ENCODE measurements at regions not wholly inside any gene's neighbourhood (a gene's known extent, or its start where the extent isn't known, plus 50 kb on each side); places are given as distances from the start of the nearest gene placed in this dataset.

DNA sequence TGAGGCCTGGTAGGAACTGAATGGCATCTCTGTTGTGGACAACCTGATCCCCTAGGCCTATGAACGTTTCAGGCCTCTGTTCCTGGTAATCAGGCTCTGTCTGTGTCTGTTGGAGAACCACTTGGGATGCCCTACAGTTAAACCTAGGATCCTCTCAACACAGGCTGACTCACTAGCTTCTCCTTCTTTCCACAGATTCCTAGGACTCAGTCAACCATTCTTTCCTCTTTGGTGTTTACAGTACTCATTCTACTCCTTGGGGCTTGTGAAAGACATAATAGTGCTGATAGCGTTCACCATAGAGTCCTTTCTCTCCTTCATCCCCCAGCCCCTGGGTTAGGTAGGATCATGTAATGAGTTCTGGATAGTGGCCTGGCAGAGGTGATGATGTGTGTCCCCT, 544.3 kb downstream of the METTL4 start:
- DNase-seq, result no peak
- Histone ChIP-seq H3K36me3 (ENCODE audit: control insufficient read depth, insufficient read depth, low read length) (no peaks in the 10 kb centered on the region), H3K4me3 (ENCODE audit: low read depth, low read length) (no peak overlapping the region), H3K4me1 (no peaks in the 10 kb centered on the region), H3K9me3 (no peaks in the 10 kb centered on the region), H3K27me3 (replicated peaks; ENCODE audit: control insufficient read depth, insufficient read depth, low read length) (no peaks in the 10 kb centered on the region)
- Mint-ChIP-seq H3K27ac (ENCODE audit: unreplicated experiment) (no peak overlapping the region), H3K36me3 (ENCODE audit: insufficient read depth, unreplicated experiment) (no peaks in the 10 kb centered on the region), H3K27me3 (ENCODE audit: insufficient read depth, unreplicated experiment) (no peaks in the 10 kb centered on the region), H3K9me3 (ENCODE audit: unreplicated experiment) (no peaks in the 10 kb centered on the region), H3K4me3 (ENCODE audit: unreplicated experiment) (no peak overlapping the region), H3K4me1 (ENCODE audit: low read depth, unreplicated experiment) (no peaks in the 10 kb centered on the region)
- CTCF ChIA-PET, result no interaction called here
- no TSS peak for BruUV-seq (replicated peaks)
- TF ChIP-seq, protein P1, sequence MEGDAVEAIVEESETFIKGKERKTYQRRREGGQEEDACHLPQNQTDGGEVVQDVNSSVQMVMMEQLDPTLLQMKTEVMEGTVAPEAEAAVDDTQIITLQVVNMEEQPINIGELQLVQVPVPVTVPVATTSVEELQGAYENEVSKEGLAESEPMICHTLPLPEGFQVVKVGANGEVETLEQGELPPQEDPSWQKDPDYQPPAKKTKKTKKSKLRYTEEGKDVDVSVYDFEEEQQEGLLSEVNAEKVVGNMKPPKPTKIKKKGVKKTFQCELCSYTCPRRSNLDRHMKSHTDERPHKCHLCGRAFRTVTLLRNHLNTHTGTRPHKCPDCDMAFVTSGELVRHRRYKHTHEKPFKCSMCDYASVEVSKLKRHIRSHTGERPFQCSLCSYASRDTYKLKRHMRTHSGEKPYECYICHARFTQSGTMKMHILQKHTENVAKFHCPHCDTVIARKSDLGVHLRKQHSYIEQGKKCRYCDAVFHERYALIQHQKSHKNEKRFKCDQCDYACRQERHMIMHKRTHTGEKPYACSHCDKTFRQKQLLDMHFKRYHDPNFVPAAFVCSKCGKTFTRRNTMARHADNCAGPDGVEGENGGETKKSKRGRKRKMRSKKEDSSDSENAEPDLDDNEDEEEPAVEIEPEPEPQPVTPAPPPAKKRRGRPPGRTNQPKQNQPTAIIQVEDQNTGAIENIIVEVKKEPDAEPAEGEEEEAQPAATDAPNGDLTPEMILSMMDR (IDR thresholded peaks at IDR 0.05; ENCODE audit: insufficient read depth in 1 of 2, low read depth in 1 of 2, low read length in 1 of 2, severe bottlenecking in 1 of 2, unreplicated experiment in 1 of 2), result no peak
- intact Hi-C loops (cut with micrococcal nuclease; ENCODE audit: unreplicated experiment), result no loop called here
- POLR2A ChIA-PET, result no interaction called here

DNA sequence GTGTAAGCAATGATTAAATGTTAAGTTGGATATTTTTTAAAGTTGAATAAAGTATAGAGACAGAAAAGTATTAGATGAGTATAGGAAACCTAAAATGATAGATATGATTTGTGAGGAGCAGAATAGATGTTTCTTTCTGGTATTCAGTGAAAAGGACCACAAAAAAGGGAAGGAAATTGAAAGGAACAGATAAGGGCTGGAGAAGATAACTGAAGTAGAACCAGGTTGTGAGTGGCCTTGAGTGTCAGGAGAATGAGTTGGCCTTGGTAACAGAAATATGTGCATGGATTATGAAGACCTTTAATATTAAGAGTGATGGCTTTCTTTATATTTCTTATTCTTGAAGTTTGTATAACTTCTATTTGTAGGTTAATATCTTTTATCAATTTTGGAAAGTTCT, 543.5 kb downstream of the METTL4 start:
- no peaks in the 10 kb centered on the region for H3K36me3 Mint-ChIP-seq (ENCODE audit: insufficient read depth, unreplicated experiment)
- H3K9me3 Mint-ChIP-seq (ENCODE audit: unreplicated experiment), result no peaks in the 10 kb centered on the region
- intact Hi-C loops (cut with micrococcal nuclease; ENCODE audit: unreplicated experiment), result no loop called here
- Histone ChIP-seq H3K9me3 (no peaks in the 10 kb centered on the region), H3K4me3 (ENCODE audit: low read depth, low read length) (no peak overlapping the region), H3K4me1 (no peaks in the 10 kb centered on the region), H3K27me3 (replicated peaks; ENCODE audit: control insufficient read depth, insufficient read depth, low read length) (no peaks in the 10 kb centered on the region), H3K36me3 (ENCODE audit: control insufficient read depth, insufficient read depth, low read length) (no peaks in the 10 kb centered on the region)
- no TSS peak for BruUV-seq (replicated peaks)
- H3K4me1 Mint-ChIP-seq (ENCODE audit: low read depth, unreplicated experiment), result no peaks in the 10 kb centered on the region
- H3K27ac Mint-ChIP-seq (ENCODE audit: unreplicated experiment), result no peak overlapping the region
- H3K27me3 Mint-ChIP-seq (ENCODE audit: insufficient read depth, unreplicated experiment), result no peaks in the 10 kb centered on the region
- no peak overlapping the region for H3K4me3 Mint-ChIP-seq (ENCODE audit: unreplicated experiment)
- ChIA-PET CTCF (no interaction called here), POLR2A (no interaction called here)
- TF ChIP-seq, protein P1 (IDR thresholded peaks at IDR 0.05; ENCODE audit: insufficient read depth in 1 of 2, low read depth in 1 of 2, low read length in 1 of 2, severe bottlenecking in 1 of 2, unreplicated experiment in 1 of 2), result no peak
- DNase-seq, result no peak

DNA sequence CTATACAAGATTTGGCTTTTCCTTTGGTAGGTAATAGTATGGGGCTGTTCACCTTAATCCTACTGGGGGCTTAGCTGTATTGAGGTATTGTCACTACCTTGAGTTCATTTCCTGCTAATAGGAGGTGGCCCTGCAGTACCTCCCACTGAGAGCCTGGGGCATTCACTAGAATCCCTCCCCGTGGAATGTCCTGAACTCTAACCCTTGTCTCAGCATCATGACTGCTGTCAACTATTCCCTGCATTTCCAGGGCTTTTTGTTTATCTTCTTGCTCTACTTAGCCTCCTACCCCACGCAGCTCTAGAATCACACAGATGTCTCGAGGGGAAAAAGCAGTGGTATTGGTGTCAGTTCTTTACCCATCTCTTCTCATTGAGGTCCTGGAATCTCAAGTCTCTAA, 542.3 kb downstream of the METTL4 start:
- no peaks in the 10 kb centered on the region for H3K9me3 ChIP-seq
- no peaks in the 10 kb centered on the region for H3K4me1 ChIP-seq
- no peak overlapping the region for H3K27ac Mint-ChIP-seq (ENCODE audit: unreplicated experiment)
- H3K4me3 ChIP-seq (ENCODE audit: low read depth, low read length), result no peak overlapping the region
- H3K36me3 Mint-ChIP-seq (ENCODE audit: insufficient read depth, unreplicated experiment), result no peaks in the 10 kb centered on the region
- TF ChIP-seq, protein P1 (IDR thresholded peaks at IDR 0.05; ENCODE audit: insufficient read depth in 1 of 2, low read depth in 1 of 2, low read length in 1 of 2, severe bottlenecking in 1 of 2, unreplicated experiment in 1 of 2), result no peak
- BruUV-seq (replicated peaks), result no TSS peak
- intact Hi-C loops (cut with micrococcal nuclease; ENCODE audit: unreplicated experiment), result no loop called here
- H3K27me3 Mint-ChIP-seq (ENCODE audit: insufficient read depth, unreplicated experiment), result no peaks in the 10 kb centered on the region
- H3K27me3 ChIP-seq (replicated peaks; ENCODE audit: control insufficient read depth, insufficient read depth, low read length), result no peaks in the 10 kb centered on the region
- POLR2A ChIA-PET, result no interaction called here
- H3K36me3 ChIP-seq (ENCODE audit: control insufficient read depth, insufficient read depth, low read length), result no peaks in the 10 kb centered on the region
- H3K9me3 Mint-ChIP-seq (ENCODE audit: unreplicated experiment), result no peaks in the 10 kb centered on the region
- H3K4me1 Mint-ChIP-seq (ENCODE audit: low read depth, unreplicated experiment), result no peaks in the 10 kb centered on the region
- CTCF ChIA-PET, result no interaction called here
- no peak overlapping the region for H3K4me3 Mint-ChIP-seq (ENCODE audit: unreplicated experiment)
- DNase-seq, result no peak

Measured in Caco-2 (cell line).